ENCODE measurements at regions not wholly inside any gene's neighbourhood (a gene's known extent, or its start where the extent isn't known, plus 50 kb on each side); places are given as distances from the start of the nearest gene placed in this dataset.
A peak's percentile ranks its signal among the peaks of the same experiment; 100 is the strongest.

GRCh38 chr1:25040122-25040685, 110.1 kb upstream of the RUNX3 start:
- peaks cover 37 to 57% (median 41%) of the 10 kb centered on the region in 3 donors for H3K4me1 Mint-ChIP-seq
- no peak overlapping the region for H3K4me3 Mint-ChIP-seq
- CTCF ChIA-PET, result interaction anchor here (0.8 to 13.3 kb wide), 5 partner anchors 58 to 193 kb away, joined by 3 to 234 read pairs (median 8); partner anchors contain the start of gene RUNX3
- peaks cover 0 to 1% of the 10 kb centered on the region in 2 donors for H3K27me3 Mint-ChIP-seq
- H3K27ac ChIP-seq (ENCODE audit: low read depth, low read length), result no peak overlapping the region
- POLR2A ChIA-PET, result no interaction called here
- peak overlapping the region in 1 of 8 donors; percentile 2 for H3K27ac Mint-ChIP-seq
- H3K4me3 ChIP-seq (ENCODE audit: low read length), result no peak overlapping the region
- H3K4me1 ChIP-seq (ENCODE audit: insufficient read depth, low read length), result peaks cover 34% of the 10 kb centered on the region
- no peaks in the 10 kb centered on the region for H3K9me3 ChIP-seq (ENCODE audit: low read length)
- H3K36me3 Mint-ChIP-seq, result peaks cover 0 to 3% (median 0%) of the 10 kb centered on the region in 3 donors
- H3K27me3 ChIP-seq (ENCODE audit: insufficient read depth, low read length, poor library complexity, severe bottlenecking), result no peaks in the 10 kb centered on the region
- peaks cover 0 to 2% (median 0%) of the 10 kb centered on the region in 5 donors for H3K9me3 Mint-ChIP-seq
- no peaks in the 10 kb centered on the region for H3K36me3 ChIP-seq (ENCODE audit: insufficient read depth, low read length)
- no peak for DNase-seq

- peaks cover 0 to 2% (median 0%) of the 10 kb centered on the region in 5 donors for H3K9me3 Mint-ChIP-seq
- H3K4me3 Mint-ChIP-seq, result no peak overlapping the region
- no peaks in the 10 kb centered on the region for H3K36me3 ChIP-seq (ENCODE audit: insufficient read depth, low read length)
- H3K9me3 ChIP-seq (ENCODE audit: low read length), result no peaks in the 10 kb centered on the region
- peaks cover 39 to 56% (median 41%) of the 10 kb centered on the region in 3 donors for H3K4me1 Mint-ChIP-seq
- H3K27ac Mint-ChIP-seq, result peak overlapping the region in 1 of 8 donors; percentile 33
- ChIA-PET POLR2A (no interaction called here), CTCF (interaction anchor here (2.1 to 13.3 kb wide), 7 partner anchors 32 to 192 kb away, joined by 8 to 234 read pairs (median 41); partner anchors contain the start of gene RUNX3)
- peaks cover 43% of the 10 kb centered on the region for H3K4me1 ChIP-seq (ENCODE audit: insufficient read depth, low read length)
- DNase-seq, result no peak
- no peaks in the 10 kb centered on the region for H3K27me3 ChIP-seq (ENCODE audit: insufficient read depth, low read length, poor library complexity, severe bottlenecking)
- peaks cover 0 to 3% (median 0%) of the 10 kb centered on the region in 3 donors for H3K36me3 Mint-ChIP-seq
- H3K27me3 Mint-ChIP-seq, result peaks cover 0 to 1% of the 10 kb centered on the region in 2 donors
- H3K27ac ChIP-seq (ENCODE audit: low read depth, low read length), result no peak overlapping the region
- no peak overlapping the region for H3K4me3 ChIP-seq (ENCODE audit: low read length)
Observed at GRCh38 chr1:25039229-25039628, 109.2 kb upstream of the RUNX3 start.

GRCh38 chr1:25038699-25039098, 108.6 kb upstream of the RUNX3 start:
- peak overlapping the region in 3 of 8 donors; percentile 75 to 79 (median 78) for H3K27ac Mint-ChIP-seq
- no peak for DNase-seq
- peaks cover 49% of the 10 kb centered on the region for H3K4me1 ChIP-seq (ENCODE audit: insufficient read depth, low read length)
- H3K27me3 Mint-ChIP-seq, result peaks cover 0 to 1% of the 10 kb centered on the region in 2 donors
- peaks cover 0 to 3% (median 0%) of the 10 kb centered on the region in 3 donors for H3K36me3 Mint-ChIP-seq
- peaks cover 0 to 2% (median 0%) of the 10 kb centered on the region in 5 donors for H3K9me3 Mint-ChIP-seq
- H3K9me3 ChIP-seq (ENCODE audit: low read length), result no peaks in the 10 kb centered on the region
- CTCF ChIA-PET, result interaction anchor here (0.8 to 13.3 kb wide), 11 partner anchors 8 to 190 kb away, joined by 3 to 234 read pairs (median 19); partner anchors contain the start of gene RUNX3
- no peaks in the 10 kb centered on the region for H3K27me3 ChIP-seq (ENCODE audit: insufficient read depth, low read length, poor library complexity, severe bottlenecking)
- H3K36me3 ChIP-seq (ENCODE audit: insufficient read depth, low read length), result no peaks in the 10 kb centered on the region
- POLR2A ChIA-PET, result interaction anchor here (1.1 kb wide), 1 partner anchor 106 kb away, joined by 3 read pairs; no protein-coding TSS in a partner anchor
- no peak overlapping the region for H3K27ac ChIP-seq (ENCODE audit: low read depth, low read length)
- H3K4me1 Mint-ChIP-seq, result peaks cover 40 to 51% (median 40%) of the 10 kb centered on the region in 3 donors
- H3K4me3 Mint-ChIP-seq, result no peak overlapping the region
- no peak overlapping the region for H3K4me3 ChIP-seq (ENCODE audit: low read length)

- H3K4me1 Mint-ChIP-seq, result peaks cover 40 to 51% (median 49%) of the 10 kb centered on the region in 3 donors
- H3K4me3 Mint-ChIP-seq, result peak overlapping the region in 5 of 7 donors; percentile 11 to 64 (median 36)
- POLR2A ChIA-PET, result interaction anchor here (0.5 to 3.2 kb wide), 12 partner anchors 15 to 190 kb away, joined by 3 to 12 read pairs (median 4); partner anchors contain the start of gene RUNX3
- no peak overlapping the region for H3K4me3 ChIP-seq (ENCODE audit: low read length)
- no peaks in the 10 kb centered on the region for H3K27me3 ChIP-seq (ENCODE audit: insufficient read depth, low read length, poor library complexity, severe bottlenecking)
- no peaks in the 10 kb centered on the region for H3K9me3 Mint-ChIP-seq
- DNase-seq, result peak; percentile 25 to 77 (median 60)
- peak overlapping the region in 7 of 8 donors; percentile 49 to 87 (median 63) for H3K27ac Mint-ChIP-seq
- no peak overlapping the region for H3K27ac ChIP-seq (ENCODE audit: low read depth, low read length)
- H3K36me3 Mint-ChIP-seq, result peaks cover 0 to 3% (median 0%) of the 10 kb centered on the region in 3 donors
- CTCF ChIA-PET, result interaction anchor here (0.6 to 13.3 kb wide), 45 partner anchors 9 to 194 kb away, joined by 3 to 234 read pairs (median 5); partner anchors contain the start of gene RUNX3
- H3K27me3 Mint-ChIP-seq, result peaks cover 0 to 1% of the 10 kb centered on the region in 2 donors
- peaks cover 62% of the 10 kb centered on the region for H3K4me1 ChIP-seq (ENCODE audit: insufficient read depth, low read length)
- no peaks in the 10 kb centered on the region for H3K9me3 ChIP-seq (ENCODE audit: low read length)
- no peaks in the 10 kb centered on the region for H3K36me3 ChIP-seq (ENCODE audit: insufficient read depth, low read length)
Observed at GRCh38 chr1:25037174-25038074, 107.3 kb upstream of the RUNX3 start.

- Histone ChIP-seq H3K4me1 (ENCODE audit: insufficient read depth, low read length) (peaks cover 74% of the 10 kb centered on the region), H3K36me3 (ENCODE audit: insufficient read depth, low read length) (no peaks in the 10 kb centered on the region), H3K9me3 (ENCODE audit: low read length) (no peaks in the 10 kb centered on the region), H3K4me3 (ENCODE audit: low read length) (no peak overlapping the region), H3K27me3 (ENCODE audit: insufficient read depth, low read length, poor library complexity, severe bottlenecking) (no peaks in the 10 kb centered on the region), H3K27ac (ENCODE audit: low read depth, low read length) (no peak overlapping the region)
- H3K27me3 Mint-ChIP-seq, result peaks cover 0 to 1% of the 10 kb centered on the region in 2 donors
- POLR2A ChIA-PET, result interaction anchor here (0.5 to 3.2 kb wide), 5 partner anchors 61 to 188 kb away, joined by 3 to 12 read pairs (median 4); no protein-coding TSS in a partner anchor
- H3K4me3 Mint-ChIP-seq, result no peak overlapping the region
- peak in 3 of 5 donors; percentile 14 to 63 (median 60) for DNase-seq
- CTCF ChIA-PET, result interaction anchor here (0.7 to 13.3 kb wide), 26 partner anchors 10 to 193 kb away, joined by 3 to 234 read pairs (median 8); partner anchors contain the start of gene RUNX3
- peaks cover 0 to 3% (median 0%) of the 10 kb centered on the region in 3 donors for H3K36me3 Mint-ChIP-seq
- H3K27ac Mint-ChIP-seq, result no peak overlapping the region
- peaks cover 27 to 54% (median 53%) of the 10 kb centered on the region in 3 donors for H3K4me1 Mint-ChIP-seq
- no peaks in the 10 kb centered on the region for H3K9me3 Mint-ChIP-seq
Observed at GRCh38 chr1:25036117-25036546, 106.1 kb upstream of the RUNX3 start.

GRCh38 chr1:25035523-25036116, 105.5 kb upstream of the RUNX3 start:
- Histone ChIP-seq H3K4me1 (ENCODE audit: insufficient read depth, low read length) (peaks cover 79% of the 10 kb centered on the region), H3K36me3 (ENCODE audit: insufficient read depth, low read length) (no peaks in the 10 kb centered on the region), H3K27ac (ENCODE audit: low read depth, low read length) (no peak overlapping the region), H3K27me3 (ENCODE audit: insufficient read depth, low read length, poor library complexity, severe bottlenecking) (no peaks in the 10 kb centered on the region), H3K4me3 (ENCODE audit: low read length) (no peak overlapping the region), H3K9me3 (ENCODE audit: low read length) (no peaks in the 10 kb centered on the region)
- H3K27me3 Mint-ChIP-seq, result peaks cover 0 to 1% of the 10 kb centered on the region in 2 donors
- H3K4me1 Mint-ChIP-seq, result peaks cover 22 to 55% (median 54%) of the 10 kb centered on the region in 3 donors
- no peak overlapping the region for H3K4me3 Mint-ChIP-seq
- peak overlapping the region in 3 of 8 donors; percentile 18 to 56 (median 39) for H3K27ac Mint-ChIP-seq
- CTCF ChIA-PET, result interaction anchor here (0.7 to 13.3 kb wide), 14 partner anchors 13 to 187 kb away, joined by 3 to 234 read pairs (median 17); partner anchors contain the start of gene RUNX3
- no peaks in the 10 kb centered on the region for H3K36me3 Mint-ChIP-seq
- H3K9me3 Mint-ChIP-seq, result no peaks in the 10 kb centered on the region
- peak in 1 of 5 donors; percentile 43 for DNase-seq
- POLR2A ChIA-PET, result interaction anchor here (3.2 kb wide), 1 partner anchor 71 kb away, joined by 12 read pairs; no protein-coding TSS in a partner anchor
